Stimulated activated effector memory CD8-positive, alpha-beta T cell treated with anti-CD3 and anti-CD28 coated beads, Interleukin-12 subunit alpha, Interleukin-12 subunit beta, amount 100 ng/mL, for 72 hours (primary cell): ENCODE measurements at regions not wholly inside any gene's neighbourhood (a gene's known extent, or its start where the extent isn't known, plus 50 kb on each side); places are given as distances from the start of the nearest gene placed in this dataset.

Experiments used
- ATAC-seq: fragments of 150-1000 bp; cut with Tn5 transposase; 2 replicates; pipeline ENCODE4 v1.10.0; 2021
- DNase-seq, 2 donors: peaks; one replicate each; pipeline ENCODE4 v3.0.0; 2021 to 2022; ENCODE audit warnings: low spot score in 2 of 2
- H3K27ac Mint-ChIP-seq: one replicate; pipeline ENCODE4 v1.8.0; 2022; ENCODE audit warnings: mild to moderate bottlenecking, mixed read lengths
- H3K36me3 Mint-ChIP-seq: one replicate; pipeline ENCODE4 v1.8.0; 2022; ENCODE audit warnings: mild to moderate bottlenecking, mixed read lengths
- H3K4me1 Mint-ChIP-seq: one replicate; pipeline ENCODE4 v1.8.0; 2022; ENCODE audit warnings: mixed read lengths
- H3K4me3 Mint-ChIP-seq: one replicate; pipeline ENCODE4 v1.8.0; 2022; ENCODE audit warnings: mild to moderate bottlenecking, mixed read lengths
- H3K9me3 Mint-ChIP-seq: one replicate; pipeline ENCODE4 v1.8.0; 2022; ENCODE audit warnings: mixed read lengths

DNA sequence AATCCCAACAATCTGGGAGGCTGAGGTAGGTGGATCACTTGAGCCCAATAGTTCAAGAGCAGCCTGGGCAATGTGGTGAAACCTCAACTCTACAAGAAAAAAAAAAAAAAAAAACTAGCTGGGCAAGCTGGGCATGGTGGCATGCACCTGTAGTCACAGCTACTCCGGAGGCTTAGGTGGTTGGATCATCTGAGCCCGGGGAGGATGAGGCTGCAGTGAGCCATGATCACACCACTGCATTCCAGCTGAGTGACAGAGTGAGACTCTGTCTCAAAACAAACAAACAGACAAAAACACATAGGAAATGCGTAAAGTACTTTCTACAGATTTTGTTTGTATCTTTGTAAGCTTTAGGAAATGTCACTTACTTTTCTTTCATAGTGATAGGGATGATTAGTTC is 307.2 kb upstream of the NR3C2 start:
- H3K36me3 Mint-ChIP-seq, result no peaks in the 10 kb centered on the region
- H3K9me3 Mint-ChIP-seq, result peaks cover 2% of the 10 kb centered on the region
- ATAC-seq (no peak), DNase-seq (no peak)
- H3K4me3 Mint-ChIP-seq, result no peak overlapping the region
- no peak overlapping the region for H3K27ac Mint-ChIP-seq
- H3K4me1 Mint-ChIP-seq, result peaks cover 5% of the 10 kb centered on the region

DNA sequence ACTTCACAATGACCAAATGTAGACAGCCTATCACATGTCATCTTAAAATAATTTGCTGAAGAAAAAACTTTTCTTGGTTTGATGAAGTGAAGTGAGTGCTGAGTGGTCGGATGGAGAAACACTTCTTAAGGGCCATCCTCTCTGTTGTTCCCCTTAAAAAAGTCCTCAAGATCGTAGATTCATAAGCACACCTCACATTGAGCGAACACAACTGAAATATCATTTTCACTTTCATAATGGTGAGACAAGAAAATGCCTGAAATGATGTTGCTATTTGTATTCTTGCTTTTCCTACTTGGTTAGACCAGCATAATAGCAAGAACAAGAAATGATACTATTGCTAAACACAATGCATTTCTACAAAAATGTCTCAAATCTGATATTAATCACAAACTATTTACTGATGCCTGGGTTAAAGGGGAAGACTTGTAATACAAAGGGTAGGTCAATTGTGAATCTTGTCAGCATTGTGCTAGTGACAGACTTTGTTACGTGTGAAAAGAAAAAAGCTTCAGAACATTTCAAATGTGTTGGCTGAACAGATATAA is 305.6 kb upstream of the NR3C2 start:
- DNase-seq (no peak), ATAC-seq (peak; percentile 75)
- Mint-ChIP-seq H3K4me1 (peaks cover 5% of the 10 kb centered on the region), H3K9me3 (no peaks in the 10 kb centered on the region), H3K36me3 (no peaks in the 10 kb centered on the region), H3K4me3 (no peak overlapping the region), H3K27ac (no peak overlapping the region)

DNA sequence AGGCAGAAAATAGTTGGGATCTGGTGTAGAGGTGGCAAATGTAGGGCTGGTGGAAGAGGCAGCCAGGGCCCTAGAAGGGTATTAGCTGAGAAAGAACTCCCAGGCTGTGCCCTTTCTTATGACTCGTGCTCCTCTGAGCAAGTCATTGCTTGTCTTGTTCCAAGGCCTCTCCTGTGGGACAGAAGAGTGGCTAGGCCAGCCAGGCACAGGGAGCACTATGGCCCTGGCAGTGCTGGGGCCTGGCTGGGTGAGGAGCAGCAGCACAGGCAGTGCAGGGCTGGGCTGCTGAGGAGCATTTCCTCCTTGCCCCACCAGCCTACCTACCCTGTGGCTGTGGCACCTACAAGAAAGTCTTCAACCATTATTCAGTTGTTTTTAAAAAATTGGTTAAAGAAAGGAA is 298.5 kb upstream of the NR3C2 start:
- no peak for DNase-seq
- no peak overlapping the region for H3K27ac Mint-ChIP-seq
- H3K36me3 Mint-ChIP-seq, result no peaks in the 10 kb centered on the region
- H3K4me1 Mint-ChIP-seq, result no peaks in the 10 kb centered on the region
- ATAC-seq, result peak; percentile 24
- no peaks in the 10 kb centered on the region for H3K9me3 Mint-ChIP-seq
- H3K4me3 Mint-ChIP-seq, result no peak overlapping the region

DNA sequence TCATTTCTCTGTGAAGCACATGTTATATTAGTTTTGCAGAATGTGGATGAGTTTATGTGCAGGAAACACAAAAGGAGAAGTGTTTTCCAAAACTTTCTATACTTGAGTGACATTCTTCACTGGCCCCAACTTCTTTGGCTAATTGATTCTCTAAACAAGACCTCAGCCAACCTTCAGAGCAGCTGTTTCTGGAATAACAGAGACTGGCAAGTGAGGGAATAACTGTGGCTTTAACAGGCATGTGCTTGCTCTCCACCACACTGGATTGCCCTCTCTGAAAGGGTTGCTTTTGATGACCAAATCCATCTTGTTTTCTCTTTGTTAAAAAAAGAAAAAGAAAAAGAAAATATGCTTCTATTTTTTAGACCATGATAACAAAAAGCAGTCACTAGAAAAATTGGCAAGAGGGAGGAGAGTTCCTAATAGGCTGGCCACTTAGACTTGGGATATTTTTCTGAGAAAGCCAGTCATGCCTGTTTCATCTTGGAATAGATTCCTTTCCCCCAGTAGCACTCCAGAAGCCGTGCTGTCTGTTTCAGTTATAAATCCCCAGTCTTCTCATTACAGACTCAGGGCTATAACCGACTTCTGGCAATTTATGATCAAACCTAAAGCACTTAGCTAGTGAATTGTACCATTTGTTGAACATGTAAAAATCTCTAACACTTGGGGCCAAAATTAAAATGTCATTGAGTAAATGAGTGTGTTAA is 295.0 kb upstream of the NR3C2 start:
- Mint-ChIP-seq H3K4me1 (no peaks in the 10 kb centered on the region), H3K9me3 (no peaks in the 10 kb centered on the region), H3K27ac (no peak overlapping the region), H3K4me3 (no peak overlapping the region), H3K36me3 (no peaks in the 10 kb centered on the region)
- ATAC-seq (no peak), DNase-seq (no peak)

DNA sequence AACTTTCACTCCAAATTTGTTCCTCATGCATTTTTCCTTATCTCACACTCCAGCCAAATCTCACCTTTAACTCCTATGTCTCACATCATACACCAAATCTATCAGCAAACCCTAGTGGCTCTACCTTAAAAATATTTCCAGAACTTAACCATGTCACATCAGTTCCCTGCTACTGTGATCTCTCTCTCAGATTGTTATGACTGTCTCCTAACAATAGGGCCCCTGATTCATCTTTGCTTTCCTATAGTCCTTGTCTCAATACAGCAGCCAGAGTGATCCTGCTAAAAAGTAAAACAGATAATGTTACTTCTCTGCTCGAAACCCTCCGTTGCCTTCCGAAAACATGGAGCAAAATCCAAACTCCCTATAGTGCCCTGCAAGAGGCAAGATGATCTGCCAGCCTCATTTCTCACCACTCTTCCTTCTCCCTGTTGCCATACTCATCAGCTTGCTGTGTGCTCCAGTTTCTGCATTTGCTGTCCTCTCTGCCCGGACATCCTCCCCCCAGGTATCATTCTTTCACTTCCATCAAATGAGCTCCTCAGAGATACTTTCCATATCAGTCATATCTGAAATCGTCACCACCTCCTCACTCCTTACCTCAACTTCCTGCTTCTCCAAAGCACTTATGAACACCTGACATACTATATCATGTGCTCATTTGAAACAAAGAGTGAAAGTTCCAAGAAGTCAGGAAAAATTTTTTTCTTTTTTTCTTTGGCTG is 293.4 kb upstream of the NR3C2 start:
- Mint-ChIP-seq H3K36me3 (no peaks in the 10 kb centered on the region), H3K4me3 (no peak overlapping the region), H3K27ac (no peak overlapping the region), H3K9me3 (no peaks in the 10 kb centered on the region), H3K4me1 (no peaks in the 10 kb centered on the region)
- ATAC-seq, result peak; percentile 78
- DNase-seq, result no peak

DNA sequence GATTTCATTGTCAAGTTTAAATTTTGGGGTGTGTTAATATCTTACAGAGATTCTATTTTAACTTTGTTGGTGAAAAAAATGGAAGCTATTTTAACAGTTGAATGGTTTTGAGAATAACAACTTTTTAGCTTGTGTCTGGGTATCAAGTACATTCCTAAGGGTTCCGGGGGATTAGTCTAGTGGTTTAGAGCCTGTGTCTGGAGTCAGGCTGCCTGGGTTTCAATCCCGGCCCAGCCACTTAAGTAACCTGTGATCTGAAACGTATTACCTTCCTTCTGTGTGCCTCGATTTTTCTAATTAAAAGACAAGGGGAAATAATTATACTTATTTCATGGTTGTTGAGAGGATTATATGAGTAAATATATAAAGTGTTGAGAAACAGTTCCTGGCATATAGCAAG is 288.6 kb upstream of the NR3C2 start:
- Mint-ChIP-seq H3K36me3 (no peaks in the 10 kb centered on the region), H3K4me3 (no peak overlapping the region), H3K27ac (no peak overlapping the region), H3K9me3 (no peaks in the 10 kb centered on the region), H3K4me1 (no peaks in the 10 kb centered on the region)
- no peak for ATAC-seq
- no peak for DNase-seq

DNA sequence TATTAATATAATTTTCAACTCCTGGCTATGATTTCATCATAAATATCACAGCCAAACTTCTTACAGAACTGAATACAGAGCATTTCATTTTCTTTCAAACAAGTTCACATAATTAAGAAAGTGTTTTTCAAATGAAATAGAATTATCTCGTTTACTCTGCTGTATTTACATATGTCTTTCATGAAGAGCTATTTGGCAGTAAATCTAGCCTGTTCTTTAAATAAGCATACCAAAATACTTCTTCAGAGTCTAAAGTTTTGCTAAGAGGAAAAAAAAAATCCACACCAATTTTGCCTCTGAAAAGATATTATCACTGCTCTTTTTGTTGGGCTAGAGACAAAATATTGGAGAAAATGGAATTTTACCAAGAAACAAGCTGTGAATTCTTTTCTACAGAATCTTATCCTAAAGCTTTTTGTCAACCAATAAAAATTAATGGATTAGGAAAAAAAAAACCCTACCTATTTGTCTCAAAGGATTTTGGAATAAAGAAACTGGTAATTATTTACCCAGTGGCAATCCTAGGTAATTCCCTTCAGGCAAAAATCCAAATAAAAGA is 287.9 kb upstream of the NR3C2 start:
- Mint-ChIP-seq H3K27ac (no peak overlapping the region), H3K4me3 (no peak overlapping the region), H3K9me3 (no peaks in the 10 kb centered on the region), H3K4me1 (no peaks in the 10 kb centered on the region), H3K36me3 (no peaks in the 10 kb centered on the region)
- ATAC-seq (no peak), DNase-seq (no peak)

DNA sequence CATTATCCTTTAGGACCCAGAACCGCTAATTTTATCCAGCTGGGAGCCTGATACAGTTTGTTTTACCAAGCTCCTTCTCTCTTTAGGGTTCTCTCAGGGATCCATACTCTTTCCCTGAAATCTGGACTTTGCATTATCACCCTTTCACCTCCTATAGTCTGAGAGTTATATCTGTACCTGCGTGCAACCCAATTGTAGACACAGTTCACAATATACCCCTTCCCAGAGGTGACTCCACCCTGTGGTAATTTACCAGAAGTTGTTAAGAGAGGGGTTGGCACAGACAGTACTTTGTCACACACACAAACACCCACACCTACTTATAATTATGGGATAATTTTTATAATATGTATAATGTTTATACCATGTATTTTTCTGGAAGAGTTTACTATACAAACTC is 275.8 kb upstream of the NR3C2 start:
- ATAC-seq, result no peak
- H3K9me3 Mint-ChIP-seq, result no peaks in the 10 kb centered on the region
- no peak for DNase-seq
- no peaks in the 10 kb centered on the region for H3K36me3 Mint-ChIP-seq
- no peaks in the 10 kb centered on the region for H3K4me1 Mint-ChIP-seq
- no peak overlapping the region for H3K4me3 Mint-ChIP-seq
- H3K27ac Mint-ChIP-seq, result no peak overlapping the region

DNA sequence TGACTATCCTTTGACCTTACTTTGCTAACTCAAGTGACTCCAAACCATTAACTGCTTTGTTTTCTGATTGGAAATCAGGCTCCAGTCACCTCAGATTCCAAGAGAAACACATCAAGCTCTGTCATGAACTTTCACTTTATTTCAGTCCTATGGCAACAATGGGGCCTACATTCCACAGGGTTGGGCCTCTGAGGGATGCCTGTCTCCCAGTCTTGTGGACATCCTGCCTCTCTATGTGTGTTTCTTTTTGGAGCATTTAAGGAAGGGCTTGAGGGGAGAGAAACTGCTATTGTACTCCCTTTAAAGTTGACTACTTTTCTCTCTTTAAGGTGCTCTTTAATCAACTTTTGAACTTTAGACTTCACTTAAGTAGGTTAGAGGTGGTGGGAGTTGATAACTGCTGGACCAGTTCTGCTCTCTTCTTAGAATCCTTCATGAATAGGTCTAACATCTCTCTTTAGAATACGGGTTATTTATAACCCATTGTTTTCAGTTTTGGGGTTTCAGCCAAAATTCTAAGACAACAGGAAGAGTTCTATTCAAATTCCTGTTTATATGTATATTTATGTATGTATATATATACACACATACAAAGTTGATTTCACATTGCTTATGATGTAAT is 274.3 kb upstream of the NR3C2 start:
- no peak for DNase-seq
- Mint-ChIP-seq H3K4me3 (no peak overlapping the region), H3K9me3 (no peaks in the 10 kb centered on the region), H3K27ac (no peak overlapping the region), H3K4me1 (no peaks in the 10 kb centered on the region), H3K36me3 (no peaks in the 10 kb centered on the region)
- ATAC-seq, result no peak

DNA sequence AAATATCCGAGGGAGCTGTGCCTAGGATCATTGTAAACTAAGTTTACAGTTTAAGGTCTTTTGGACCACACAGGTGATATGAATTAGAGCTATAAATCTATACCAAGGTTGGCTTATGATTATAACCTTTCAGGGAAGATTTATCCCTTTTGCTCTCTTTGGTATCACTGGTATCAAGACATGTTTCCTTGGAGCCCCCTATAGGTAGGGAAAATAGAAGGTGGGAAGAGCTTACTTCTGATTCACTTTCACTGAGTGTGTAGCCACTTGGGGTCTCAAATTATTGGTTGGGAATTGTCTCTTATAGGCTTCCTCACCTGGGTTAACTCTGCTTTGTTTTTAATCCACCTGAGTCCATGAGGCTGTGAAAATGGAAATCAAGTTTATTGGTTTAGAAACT is 262.1 kb upstream of the NR3C2 start:
- no peak overlapping the region for H3K4me3 Mint-ChIP-seq
- H3K4me1 Mint-ChIP-seq, result no peaks in the 10 kb centered on the region
- ATAC-seq, result no peak
- no peak overlapping the region for H3K27ac Mint-ChIP-seq
- H3K9me3 Mint-ChIP-seq, result peaks cover 5% of the 10 kb centered on the region
- no peak for DNase-seq
- no peaks in the 10 kb centered on the region for H3K36me3 Mint-ChIP-seq

DNA sequence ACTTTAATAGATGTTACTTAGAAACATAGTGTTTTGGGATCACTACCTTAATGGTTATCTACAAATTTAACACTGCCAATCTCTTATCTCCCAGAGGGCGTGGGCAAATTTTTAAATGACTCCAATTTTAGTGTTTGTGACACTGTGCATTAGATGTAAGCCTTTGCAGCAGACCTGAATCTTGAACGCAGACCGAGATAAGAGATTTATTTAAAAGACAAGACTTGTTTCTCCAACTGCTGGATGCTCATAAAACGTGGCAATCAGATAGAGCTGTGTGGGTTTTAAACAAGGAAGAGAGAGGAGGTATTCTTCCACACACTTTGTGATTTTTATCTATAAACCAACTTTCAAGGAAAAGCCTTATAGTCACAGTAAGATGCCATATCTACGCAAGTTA is 252.5 kb upstream of the NR3C2 start:
- DNase-seq, result no peak
- Mint-ChIP-seq H3K36me3 (no peaks in the 10 kb centered on the region), H3K4me1 (no peaks in the 10 kb centered on the region), H3K4me3 (no peak overlapping the region), H3K27ac (no peak overlapping the region), H3K9me3 (no peaks in the 10 kb centered on the region)
- no peak for ATAC-seq

DNA sequence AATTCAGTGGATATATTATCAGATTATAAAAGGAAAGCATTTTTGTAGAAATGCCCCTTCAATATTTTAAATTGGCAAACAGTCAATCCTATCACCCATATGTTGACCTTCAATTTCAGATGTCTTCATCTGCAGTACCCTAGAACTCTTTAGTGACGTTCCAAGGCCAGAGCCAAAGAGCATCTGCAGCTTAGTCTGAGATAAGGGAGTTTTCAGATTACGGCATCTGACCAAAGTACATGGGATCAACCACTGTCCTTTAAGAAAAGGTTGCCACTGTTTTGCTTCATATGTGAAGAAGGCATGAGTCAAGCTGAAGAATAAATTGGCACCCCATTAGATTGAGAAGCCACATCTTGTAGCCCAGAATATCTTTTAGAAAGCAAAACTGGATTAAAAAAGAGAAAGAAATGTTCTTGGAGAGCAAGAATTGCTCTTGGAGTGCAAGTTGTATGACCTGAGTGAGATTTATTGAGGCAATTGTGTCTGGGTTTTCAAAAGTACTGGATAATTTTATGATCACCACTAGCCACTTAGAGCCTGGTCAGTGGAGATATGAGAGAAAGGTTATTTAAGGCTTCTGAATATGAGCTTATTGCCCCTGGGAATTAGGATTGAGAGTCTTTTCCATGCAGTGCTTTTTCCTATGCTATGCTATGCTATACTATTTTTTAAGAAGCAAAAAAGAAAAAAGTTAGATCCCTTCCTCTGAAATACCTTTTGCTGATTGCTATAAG is 251.9 kb upstream of the NR3C2 start:
- ATAC-seq (no peak), DNase-seq (no peak)
- no peaks in the 10 kb centered on the region for H3K36me3 Mint-ChIP-seq
- H3K4me1 Mint-ChIP-seq, result no peaks in the 10 kb centered on the region
- no peak overlapping the region for H3K27ac Mint-ChIP-seq
- no peaks in the 10 kb centered on the region for H3K9me3 Mint-ChIP-seq
- H3K4me3 Mint-ChIP-seq, result no peak overlapping the region

DNA sequence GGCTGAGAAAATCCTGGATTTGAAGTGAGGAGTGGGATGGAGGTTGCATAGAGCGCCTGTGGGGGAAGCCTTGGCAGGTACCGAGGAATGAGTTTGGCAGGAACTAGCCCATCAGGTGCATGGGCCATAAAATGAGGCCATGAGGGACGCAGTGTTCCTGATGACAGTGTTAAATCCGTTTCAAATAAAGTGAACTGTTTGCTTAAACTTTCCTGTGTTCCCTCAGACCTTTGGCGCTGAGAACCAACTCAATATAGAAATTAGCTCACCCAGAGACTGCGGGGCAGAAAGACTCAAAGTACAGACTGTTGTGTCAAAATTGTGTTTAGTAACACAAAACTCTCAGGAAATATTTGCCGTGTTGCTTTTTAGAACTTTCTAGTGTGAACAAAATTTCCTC is 250.0 kb upstream of the NR3C2 start:
- ATAC-seq (no peak), DNase-seq (no peak)
- H3K4me3 Mint-ChIP-seq, result no peak overlapping the region
- H3K27ac Mint-ChIP-seq, result no peak overlapping the region
- no peaks in the 10 kb centered on the region for H3K36me3 Mint-ChIP-seq
- H3K4me1 Mint-ChIP-seq, result no peaks in the 10 kb centered on the region
- H3K9me3 Mint-ChIP-seq, result no peaks in the 10 kb centered on the region

DNA sequence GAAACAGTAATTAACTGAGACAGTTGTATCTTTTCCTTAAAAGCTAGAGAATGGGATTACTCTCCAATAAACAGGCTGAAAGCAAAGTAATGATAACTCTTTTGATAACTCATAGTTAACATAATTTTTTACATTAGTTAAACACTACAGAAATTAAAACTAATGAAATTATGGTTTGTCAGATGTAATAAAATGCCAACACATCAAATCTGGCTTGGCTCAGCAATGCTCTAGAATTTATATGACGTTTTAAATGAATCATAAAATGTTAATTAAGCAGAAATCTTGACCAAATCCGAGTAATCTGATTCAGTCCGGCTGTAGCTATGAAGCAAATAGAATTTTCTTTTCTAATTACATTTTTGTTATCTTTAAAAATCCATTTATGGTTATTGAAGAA is 244.2 kb upstream of the NR3C2 start:
- H3K36me3 Mint-ChIP-seq, result no peaks in the 10 kb centered on the region
- no peaks in the 10 kb centered on the region for H3K9me3 Mint-ChIP-seq
- no peak overlapping the region for H3K27ac Mint-ChIP-seq
- no peaks in the 10 kb centered on the region for H3K4me1 Mint-ChIP-seq
- DNase-seq, result no peak
- no peak overlapping the region for H3K4me3 Mint-ChIP-seq
- ATAC-seq, result no peak

DNA sequence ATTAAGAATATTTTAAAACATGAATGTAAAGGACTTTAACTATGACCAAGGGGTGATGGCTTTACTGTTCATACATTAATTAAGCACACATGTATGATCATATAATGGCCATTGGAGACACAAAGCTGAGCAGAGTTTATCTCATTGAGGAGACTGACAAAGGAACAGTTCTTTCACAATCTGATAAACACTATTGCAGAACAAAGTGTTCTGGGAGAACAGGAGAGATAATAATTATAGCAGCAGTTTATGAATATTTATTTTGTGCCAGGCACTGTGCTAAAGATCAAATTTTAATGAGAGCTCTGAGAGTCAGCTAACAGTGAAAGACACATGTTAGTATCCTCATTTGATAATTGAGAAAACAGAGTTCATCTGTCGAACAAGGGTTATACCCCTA is 242.4 kb upstream of the NR3C2 start:
- Mint-ChIP-seq H3K9me3 (no peaks in the 10 kb centered on the region), H3K4me1 (no peaks in the 10 kb centered on the region), H3K27ac (no peak overlapping the region), H3K36me3 (no peaks in the 10 kb centered on the region), H3K4me3 (no peak overlapping the region)
- DNase-seq, result no peak
- ATAC-seq, result no peak
